NCI-H2196 (cell line): ENCODE measurements at regions not wholly inside any gene's neighbourhood (a gene's known extent, or its start where the extent isn't known, plus 50 kb on each side); places are given as distances from the start of the nearest gene placed in this dataset.
"Not testable (repeated sequence)": the region's sequence is repeated elsewhere in the genome, so short reads cannot be mapped to it uniquely, and the experiment has no call there.

Source experiments
- DNase-seq: peaks from one replicate; lab custom pipeline; 2025; ENCODE audit not compliant: unreplicated experiment; lab: John Stamatoyannopoulos, UW

- no peak for DNase-seq
Measured at GRCh38 chr7:39758234-39758970, 135.0 kb downstream of the RALA start.

GRCh38 chr7:39761449-39761848 is 138.1 kb downstream of the RALA start:
- DNase-seq, result no peak

DNA sequence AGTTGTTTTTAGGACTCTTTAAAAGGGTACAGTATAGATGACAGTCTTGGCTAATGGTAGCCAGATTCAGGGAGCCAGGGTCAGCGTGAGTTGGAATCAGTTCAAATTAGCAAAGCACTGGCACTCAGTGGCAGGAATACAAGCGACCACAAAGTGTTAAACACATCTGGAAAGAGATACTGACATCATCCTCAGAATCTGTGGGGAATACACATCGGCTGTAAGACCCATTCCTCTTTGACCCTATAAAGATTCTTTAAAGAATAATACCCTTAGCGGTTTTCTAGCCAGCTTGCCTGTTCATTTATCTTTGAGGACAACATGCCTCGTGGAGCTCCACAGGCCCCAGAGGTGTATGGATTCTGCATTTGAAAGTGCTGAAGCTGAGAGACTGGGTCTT is 139.1 kb downstream of the RALA start:
- not testable (repeated sequence) for DNase-seq

GRCh38 chr7:39762881-39763280 is 139.5 kb downstream of the RALA start:
- not testable (repeated sequence) for DNase-seq

DNA sequence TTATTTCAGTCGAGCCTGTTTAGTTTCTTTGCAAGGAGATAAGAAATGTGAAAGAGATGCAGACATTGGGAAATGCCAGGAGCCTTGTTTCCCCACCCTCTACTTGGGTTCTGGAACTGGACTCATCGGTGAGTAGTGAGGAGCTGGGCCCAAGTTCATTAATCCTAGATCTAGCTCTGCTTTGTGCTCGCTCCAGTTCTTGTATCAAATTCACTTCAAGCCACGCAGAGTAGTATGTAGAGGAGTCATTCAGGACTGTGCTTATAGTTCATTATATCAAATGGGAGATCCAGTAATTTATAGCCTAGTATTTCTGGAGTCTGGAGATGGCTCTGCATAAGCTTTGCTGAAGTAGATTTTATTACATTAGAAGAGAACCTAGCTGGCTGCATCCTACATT is 142.5 kb downstream of the RALA start:
- not testable (repeated sequence) for DNase-seq

GRCh38 chr7:39768439-39768838 is 145.1 kb downstream of the RALA start:
- not testable (repeated sequence) for DNase-seq

- DNase-seq, result not testable (repeated sequence)
Measured at GRCh38 chr7:39774341-39774851, 151.0 kb downstream of the RALA start.

DNA sequence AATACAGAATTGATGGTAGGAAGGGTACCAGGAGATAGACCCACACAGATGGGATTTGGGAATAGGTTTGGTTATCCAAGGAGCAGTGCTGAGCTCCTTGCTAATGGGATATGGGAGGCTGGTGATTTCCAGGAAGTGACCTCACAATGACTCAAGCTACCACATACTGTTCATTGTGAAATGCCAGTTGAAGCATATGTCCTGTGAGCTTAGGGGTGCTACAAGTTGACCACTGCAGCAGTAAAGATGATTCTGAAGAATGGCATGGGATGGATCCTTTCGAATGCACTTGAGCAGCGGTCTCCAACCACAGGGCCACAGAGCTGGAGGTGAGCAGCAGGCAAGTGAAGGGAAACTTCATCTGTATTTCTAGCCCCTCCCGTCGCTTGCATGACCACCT is 158.2 kb downstream of the RALA start:
- not testable (repeated sequence) for DNase-seq

DNA sequence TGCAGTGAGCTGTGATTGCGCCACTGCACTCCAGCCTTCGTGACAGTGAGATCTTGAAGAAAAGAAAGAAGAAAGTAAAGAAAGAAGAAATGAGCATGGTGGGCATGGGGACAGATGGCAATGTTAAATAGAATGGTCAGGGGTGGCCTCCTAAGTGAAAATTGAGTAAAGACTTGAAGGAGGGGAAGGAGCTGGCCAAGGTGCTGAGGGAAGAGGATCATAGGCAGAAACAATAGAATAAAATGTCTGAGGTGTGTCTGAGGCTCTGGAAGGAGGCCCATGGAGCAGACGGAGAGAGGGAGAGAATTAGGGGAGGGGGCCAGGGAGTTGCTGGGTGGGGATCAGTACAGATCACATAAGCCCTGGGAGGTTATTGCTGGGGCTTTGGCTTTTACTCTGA is 163.1 kb downstream of the RALA start:
- DNase-seq, result not testable (repeated sequence)

DNA sequence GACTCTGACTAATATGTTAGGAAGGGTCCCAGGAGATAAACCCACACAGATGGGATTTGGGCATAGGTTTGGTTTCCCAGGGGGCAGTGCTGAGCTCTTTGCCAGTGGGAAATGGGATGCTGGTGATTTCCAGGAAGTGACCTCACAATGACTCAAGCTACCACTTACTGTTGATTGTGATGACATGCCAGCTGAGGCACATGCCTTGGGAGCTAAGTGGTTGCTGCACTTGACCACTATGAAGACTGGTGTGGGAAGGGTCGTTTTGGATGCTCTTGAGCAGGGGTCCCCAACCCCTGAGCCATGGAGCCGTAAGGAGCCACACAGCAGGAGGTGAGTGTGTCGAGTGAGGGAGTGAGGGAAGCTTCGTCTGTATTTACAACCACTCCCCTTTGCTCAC is 159.0 kb upstream of the CDK13 start:
- DNase-seq, result not testable (repeated sequence)

DNA sequence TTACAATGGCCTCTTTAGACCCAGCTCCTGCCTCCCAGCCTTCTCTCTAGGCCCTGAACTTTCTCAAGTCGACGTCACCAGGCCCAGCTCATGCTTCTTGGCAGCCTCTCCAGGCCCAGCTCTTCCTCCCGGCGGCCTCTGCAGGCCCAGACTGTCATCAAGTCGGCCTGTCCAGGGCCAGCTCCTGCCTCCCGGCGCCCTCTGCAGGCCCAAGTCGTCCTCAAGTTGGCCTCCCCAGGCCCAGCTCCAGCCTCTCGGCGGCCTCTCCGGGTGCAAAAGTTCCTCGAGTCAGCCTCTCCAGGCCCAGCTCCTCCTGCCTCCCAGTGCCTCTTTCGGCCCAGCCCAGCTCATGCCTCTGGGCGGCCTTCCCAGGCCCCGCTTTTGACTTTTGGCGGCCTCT is 158.1 kb upstream of the CDK13 start:
- DNase-seq, result not testable (repeated sequence)

- DNase-seq, result not testable (repeated sequence)
Measured at GRCh38 chr7:39793026-39793425, 157.0 kb upstream of the CDK13 start.

- not testable (repeated sequence) for DNase-seq
Measured at GRCh38 chr7:39793851-39794250, 156.2 kb upstream of the CDK13 start.

DNA sequence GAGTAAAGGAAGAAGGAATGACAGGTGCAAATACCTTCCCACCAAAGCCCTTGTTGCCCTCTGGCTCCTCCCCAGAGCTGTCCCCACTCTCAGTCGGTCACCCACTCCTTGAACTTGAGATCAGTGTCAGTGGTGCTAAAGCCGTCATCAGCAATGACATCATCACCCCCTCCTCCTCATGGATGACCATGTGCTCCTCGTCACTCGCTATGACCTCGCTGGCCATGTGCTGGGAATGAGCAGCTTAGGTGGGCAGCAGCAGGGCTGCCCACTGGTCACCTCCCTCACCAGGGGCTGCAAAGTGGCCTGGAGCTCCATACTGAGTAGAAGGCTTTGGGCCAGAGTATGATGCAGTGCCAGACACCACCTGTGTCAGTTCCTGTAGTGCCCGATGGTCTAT is 153.1 kb upstream of the CDK13 start:
- not testable (repeated sequence) for DNase-seq

DNA sequence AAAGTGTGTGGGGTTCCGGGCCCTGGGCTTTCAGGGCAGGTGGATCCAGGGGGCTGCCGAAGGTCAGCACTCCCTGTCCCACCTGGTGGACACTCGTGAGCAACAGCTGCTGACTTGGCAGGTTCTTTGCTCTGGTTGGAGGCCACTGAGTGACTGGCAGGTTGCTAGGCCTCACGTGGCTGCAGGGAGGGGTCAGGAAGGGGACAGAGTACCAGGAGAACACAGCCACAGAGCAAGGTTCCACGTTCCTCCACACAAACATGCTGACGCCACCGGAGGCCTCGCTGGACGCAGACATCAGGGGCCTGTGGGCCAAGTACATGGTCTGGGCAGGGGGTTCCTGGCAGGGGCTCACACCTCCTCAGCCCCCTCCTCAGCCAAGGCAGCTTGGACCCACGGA is 152.0 kb upstream of the CDK13 start:
- not testable (repeated sequence) for DNase-seq

DNA sequence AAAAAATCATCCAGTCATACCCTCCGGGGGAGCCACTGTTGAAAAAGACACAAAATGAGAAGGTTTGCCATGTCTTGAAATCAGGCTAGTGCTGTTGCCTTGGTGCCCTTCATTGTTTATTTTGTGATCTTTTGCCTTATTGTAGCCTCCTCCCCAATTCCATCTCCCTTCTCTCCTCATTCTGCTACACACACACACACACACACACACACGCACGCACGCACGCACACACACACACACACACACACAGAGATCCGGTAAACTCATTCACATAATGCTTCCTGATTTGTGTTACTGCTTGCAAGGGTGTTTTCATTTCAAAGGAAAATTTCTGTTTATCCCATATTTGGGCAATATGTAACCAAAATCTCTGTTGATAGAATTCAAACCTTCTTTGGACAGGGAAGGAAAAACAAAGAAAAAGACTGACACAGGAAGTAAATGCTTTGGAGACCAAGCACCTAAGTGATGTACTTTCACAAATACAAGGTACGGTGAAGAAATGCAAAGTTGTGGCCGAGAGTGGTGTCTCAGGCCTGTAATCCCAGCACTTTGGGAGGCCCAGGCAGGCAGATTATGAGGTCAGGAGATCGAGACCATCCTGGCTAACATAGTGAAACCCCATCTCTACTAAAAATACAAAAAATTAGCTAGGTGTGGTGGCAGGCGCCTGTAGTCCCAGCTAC is 141.1 kb upstream of the CDK13 start:
- no peak for DNase-seq

- DNase-seq, result no peak
Measured at GRCh38 chr7:39810204-39810642, 139.8 kb upstream of the CDK13 start.

DNA sequence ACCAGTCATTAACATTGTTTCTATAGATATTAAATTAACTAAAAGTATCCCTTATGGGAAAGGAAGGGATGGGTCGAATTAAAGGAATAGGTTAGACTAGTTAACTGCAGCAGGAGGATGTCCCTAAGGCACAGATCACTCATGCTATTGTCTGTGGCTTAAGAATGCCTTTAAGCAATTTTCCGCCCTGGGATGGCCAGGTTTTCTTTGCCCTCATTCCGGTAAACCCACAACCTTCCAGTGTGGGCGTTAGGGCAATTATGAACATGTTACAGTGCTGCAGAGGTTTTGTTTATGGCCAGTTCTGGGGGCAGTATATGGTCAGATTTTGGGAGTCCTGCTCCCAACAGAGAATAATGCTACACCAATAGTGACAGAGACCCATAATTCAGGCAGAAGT is 139.3 kb upstream of the CDK13 start:
- no peak for DNase-seq

GRCh38 chr7:39811161-39811614 is 138.9 kb upstream of the CDK13 start:
- DNase-seq, result no peak

DNA sequence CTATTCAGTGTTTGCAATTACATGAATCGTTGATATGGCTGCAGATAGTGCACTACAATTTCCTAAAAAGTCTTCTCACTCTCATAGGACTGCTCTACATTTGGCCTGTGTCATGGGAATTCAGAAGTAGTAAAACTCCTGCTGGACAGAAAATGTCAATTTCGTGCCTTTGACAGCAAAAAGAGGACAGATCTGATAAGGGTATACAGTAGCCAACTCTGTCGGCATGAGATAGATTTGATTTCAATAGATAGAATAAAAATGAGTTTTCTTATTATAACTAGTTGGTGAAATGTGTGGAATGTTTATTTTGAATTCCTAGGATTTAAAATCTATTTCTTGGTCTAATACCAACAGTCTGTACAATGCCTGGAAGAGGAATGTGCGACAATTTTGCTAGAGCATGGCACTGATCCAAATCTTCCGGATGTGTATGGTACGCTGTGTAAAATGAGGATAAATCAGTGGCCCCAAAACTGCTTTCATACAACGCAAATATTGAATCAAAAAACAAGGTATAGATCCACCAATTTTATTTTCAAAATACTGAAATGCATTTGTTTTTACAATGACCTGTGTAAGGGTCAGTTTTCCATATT is 133.5 kb upstream of the CDK13 start:
- DNase-seq, result no peak

DNA sequence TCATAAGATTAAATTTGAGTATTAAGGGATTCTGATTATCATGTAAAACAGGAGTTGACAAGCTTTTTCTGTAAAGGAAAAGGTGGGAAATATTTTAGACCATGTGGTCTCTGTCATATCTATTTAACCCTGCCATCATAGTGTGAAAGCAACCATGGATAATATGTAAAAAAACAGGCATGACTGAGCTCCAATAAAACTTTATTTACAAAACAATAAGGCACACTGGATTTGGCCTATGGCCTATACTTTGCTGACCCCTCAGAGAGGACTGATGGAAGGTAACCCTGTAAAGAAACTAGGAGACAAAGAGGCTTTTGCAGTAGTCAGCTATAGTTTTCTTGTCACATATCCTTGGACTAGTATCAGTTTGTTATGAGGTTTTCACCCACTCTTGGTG is 130.5 kb upstream of the CDK13 start:
- DNase-seq, result no peak
